ENCODE measurements at regions not wholly inside any gene's neighbourhood (a gene's known extent, or its start where the extent isn't known, plus 50 kb on each side); places are given as distances from the start of the nearest gene placed in this dataset.

DNA sequence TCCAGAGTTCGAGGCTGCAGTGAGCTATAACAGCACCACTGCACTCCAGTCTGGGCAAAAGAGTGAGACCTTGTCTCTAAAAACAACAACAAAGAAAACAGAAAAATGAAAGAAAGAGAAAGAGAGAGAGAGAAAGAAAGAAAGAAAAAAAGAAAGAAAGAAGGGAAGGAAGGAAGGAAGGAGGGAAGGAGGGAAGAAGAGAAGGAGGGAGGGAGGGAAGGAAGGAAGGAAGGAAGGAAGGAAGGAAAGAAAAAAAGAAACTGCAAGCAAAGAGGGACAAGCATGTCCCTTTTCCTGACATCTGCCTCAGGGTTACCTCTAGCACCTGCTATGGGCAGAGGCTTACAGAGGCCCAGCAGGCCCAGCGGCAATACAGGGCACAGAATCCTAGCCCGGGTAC, 475.0 kb downstream of the MIAT start:
- TF ChIP-seq, protein P1, sequence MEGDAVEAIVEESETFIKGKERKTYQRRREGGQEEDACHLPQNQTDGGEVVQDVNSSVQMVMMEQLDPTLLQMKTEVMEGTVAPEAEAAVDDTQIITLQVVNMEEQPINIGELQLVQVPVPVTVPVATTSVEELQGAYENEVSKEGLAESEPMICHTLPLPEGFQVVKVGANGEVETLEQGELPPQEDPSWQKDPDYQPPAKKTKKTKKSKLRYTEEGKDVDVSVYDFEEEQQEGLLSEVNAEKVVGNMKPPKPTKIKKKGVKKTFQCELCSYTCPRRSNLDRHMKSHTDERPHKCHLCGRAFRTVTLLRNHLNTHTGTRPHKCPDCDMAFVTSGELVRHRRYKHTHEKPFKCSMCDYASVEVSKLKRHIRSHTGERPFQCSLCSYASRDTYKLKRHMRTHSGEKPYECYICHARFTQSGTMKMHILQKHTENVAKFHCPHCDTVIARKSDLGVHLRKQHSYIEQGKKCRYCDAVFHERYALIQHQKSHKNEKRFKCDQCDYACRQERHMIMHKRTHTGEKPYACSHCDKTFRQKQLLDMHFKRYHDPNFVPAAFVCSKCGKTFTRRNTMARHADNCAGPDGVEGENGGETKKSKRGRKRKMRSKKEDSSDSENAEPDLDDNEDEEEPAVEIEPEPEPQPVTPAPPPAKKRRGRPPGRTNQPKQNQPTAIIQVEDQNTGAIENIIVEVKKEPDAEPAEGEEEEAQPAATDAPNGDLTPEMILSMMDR (IDR thresholded peaks at IDR 0.05), result no peak
- no peak for TF ChIP-seq EZH2 (IDR thresholded peaks at IDR 0.05; ENCODE audit: borderline replicate concordance, insufficient read depth, low read depth, low read length, poor library complexity, severe bottlenecking)
